ENCODE measurements at regions not wholly inside any gene's neighbourhood (a gene's known extent, or its start where the extent isn't known, plus 50 kb on each side); places are given as distances from the start of the nearest gene placed in this dataset.

DNA sequence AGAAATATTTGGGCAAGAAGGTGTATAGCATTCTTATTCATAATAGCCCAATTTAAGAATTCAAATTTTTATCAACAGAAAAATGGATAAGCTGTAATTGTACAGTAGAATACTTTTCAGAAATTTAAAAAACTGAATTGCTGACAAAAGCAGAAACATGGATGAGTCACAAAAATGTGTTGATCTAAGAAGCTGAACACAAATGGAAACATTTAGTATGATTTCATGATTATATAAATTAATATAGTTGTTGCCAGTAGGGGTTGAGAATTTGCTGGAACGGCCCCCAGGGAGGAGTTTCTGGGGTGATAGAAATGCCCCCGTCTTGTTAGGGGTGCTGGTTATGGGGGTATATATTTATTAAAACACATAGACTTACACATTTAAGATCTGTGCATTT is 179.1 kb downstream of the KLF6 start:
- H3K4me3 ChIP-seq (replicated peaks; ENCODE audit: low read depth, low read length) = no peak overlapping the region
- no peak for TF ChIP-seq CTCF (IDR thresholded peaks at IDR 0.05; ENCODE audit: low read length, missing control alignments)
- no peak for DNase-seq (ENCODE audit: low read depth)

- DNase-seq (ENCODE audit: low read depth) = no peak
- TF ChIP-seq CTCF (IDR thresholded peaks at IDR 0.05; ENCODE audit: low read length, missing control alignments) = no peak
These were observed 189.3 kb downstream of the KLF6 start for GRCh38 chr10:3595736-3596135.

DNA sequence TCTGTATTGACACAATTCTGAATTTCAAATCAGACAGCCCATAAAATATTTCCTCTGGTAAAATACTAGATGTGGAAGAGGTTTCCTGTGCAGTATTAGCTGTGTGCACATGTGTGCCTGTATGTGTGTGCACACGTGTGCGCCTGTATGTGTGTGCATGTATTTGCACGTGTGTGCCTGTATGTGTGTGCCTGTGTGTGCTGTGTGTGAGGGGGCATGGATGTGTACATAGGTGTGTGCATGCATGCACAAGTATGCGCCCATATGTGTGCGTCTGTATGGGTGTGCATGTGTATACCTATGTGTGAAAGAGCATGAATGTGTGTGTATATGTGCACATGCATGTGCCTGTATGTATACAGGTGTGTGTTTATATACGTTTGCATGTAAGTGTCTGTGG is 191.4 kb downstream of the KLF6 start:
- TF ChIP-seq CTCF (IDR thresholded peaks at IDR 0.05; ENCODE audit: low read length, missing control alignments) = no peak
- no peak for DNase-seq (ENCODE audit: low read depth)
- H3K4me3 ChIP-seq (replicated peaks; ENCODE audit: low read depth, low read length) = no peak overlapping the region

More at GRCh38 chr10:3595736-3596135, 189.3 kb downstream of the KLF6 start:
- no peak overlapping the region for H3K4me3 ChIP-seq (replicated peaks; ENCODE audit: low read depth, low read length)

DNA sequence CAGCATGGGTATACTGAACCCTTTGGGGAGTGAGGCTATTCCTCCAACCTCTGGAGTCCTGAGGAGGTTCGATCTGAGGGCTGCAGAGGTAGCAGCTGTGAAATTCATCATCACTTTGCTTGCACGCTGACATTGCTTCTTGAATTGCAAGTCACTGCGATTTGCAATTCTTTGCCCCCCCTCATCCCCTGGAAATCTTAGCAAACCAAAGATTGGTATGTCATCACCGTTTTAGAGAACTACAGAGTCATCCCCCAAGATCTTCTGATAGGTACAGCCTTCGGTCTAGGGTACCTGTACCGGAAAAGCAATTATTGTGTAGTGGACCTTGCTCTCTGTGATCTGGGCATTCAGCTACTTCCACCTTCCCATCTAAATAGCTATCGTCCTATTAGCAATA is 192.6 kb downstream of the KLF6 start:
- DNase-seq (ENCODE audit: low read depth) = no peak
- H3K4me3 ChIP-seq (replicated peaks; ENCODE audit: low read depth, low read length) = no peak overlapping the region
- TF ChIP-seq CTCF (IDR thresholded peaks at IDR 0.05; ENCODE audit: low read length, missing control alignments) = no peak

DNA sequence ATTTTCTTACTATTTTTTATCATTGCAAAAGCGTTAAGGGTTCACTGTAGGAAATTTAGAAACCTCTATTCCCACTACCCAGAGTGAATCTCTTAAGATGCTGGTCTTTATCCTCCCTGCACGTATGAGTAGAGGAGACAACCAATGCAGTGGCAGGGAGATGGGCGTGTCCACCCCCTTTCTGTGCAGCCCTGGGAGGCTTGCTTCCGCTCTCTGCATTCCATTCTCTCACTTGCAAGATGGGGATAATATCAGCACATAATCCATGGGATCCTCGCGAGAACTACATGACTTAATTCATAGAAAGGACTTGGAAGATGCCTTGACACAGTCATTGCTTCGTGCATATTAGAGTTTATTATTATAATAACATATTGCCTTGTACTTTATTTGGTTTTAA is 196.2 kb downstream of the KLF6 start:
- no peak for TF ChIP-seq CTCF (IDR thresholded peaks at IDR 0.05; ENCODE audit: low read length, missing control alignments)
- no peak for DNase-seq (ENCODE audit: low read depth)
- H3K4me3 ChIP-seq (replicated peaks; ENCODE audit: low read depth, low read length) = no peak overlapping the region

DNA sequence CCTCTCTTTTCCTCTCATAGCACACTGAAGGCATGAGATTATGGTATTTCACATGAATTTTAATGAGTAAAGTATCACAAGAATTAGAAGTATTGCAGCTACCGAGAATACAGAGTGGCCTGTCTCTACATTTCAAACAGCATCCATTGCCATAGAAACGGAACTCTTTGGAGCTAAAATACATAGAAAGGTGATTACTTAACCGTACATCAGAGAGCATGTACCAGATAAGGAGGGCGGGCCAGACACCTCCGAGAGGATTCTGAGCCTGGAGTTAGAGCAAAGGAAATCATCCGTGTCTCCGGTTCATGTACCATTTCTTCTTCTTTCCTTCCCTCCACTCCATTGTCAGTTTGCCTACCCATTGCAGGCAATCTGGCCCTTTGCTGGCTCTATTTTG is 196.7 kb downstream of the KLF6 start:
- TF ChIP-seq CTCF (IDR thresholded peaks at IDR 0.05; ENCODE audit: low read length, missing control alignments) = no peak
- no peak for DNase-seq (ENCODE audit: low read depth)
- no peak overlapping the region for H3K4me3 ChIP-seq (replicated peaks; ENCODE audit: low read depth, low read length)

DNA sequence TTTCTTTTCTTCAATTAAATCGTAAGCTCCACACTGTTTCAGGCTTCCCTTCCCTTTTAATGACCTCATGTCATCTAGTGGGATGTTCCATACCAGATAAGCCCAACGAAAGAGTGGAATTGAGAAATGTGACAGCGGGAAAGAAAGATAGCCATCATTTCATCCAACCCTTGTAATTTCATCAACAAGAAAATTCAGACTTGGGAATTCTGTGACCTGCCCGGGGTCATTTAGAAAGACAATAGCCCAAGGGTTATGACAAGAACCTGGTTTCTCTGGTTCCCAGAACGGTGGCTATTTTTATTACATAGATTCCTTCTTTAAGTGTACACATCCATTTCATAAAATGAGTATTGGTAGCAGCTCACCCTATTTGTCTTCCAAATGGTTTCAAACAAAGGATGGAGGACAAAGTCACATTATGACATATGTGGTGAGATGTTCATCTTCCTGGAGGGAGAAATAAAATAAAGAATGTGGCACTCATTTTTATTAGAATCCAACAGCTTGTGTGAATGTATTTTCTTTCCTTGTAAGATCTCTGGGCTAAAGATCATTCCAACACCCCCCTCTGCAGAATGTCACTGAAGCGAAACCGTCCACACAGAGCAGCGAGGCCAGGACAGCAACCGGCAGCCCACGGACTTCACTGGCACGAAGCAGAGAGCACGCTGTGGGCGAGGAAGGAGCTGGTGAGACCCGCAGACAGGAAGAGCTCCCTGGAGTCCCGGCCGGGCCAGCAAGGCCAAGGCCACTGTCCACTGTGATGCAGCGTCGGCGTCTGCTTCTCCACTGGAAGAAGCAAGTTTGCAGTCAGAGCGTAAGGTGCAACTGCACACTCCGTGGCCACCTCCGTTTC is 199.9 kb downstream of the KLF6 start:
- DNase-seq (ENCODE audit: low read depth) = no peak
- no peak for TF ChIP-seq CTCF (IDR thresholded peaks at IDR 0.05; ENCODE audit: low read length, missing control alignments)
- H3K4me3 ChIP-seq (replicated peaks; ENCODE audit: low read depth, low read length) = no peak overlapping the region
